ENCODE measurements at regions not wholly inside any gene's neighbourhood (a gene's known extent, or its start where the extent isn't known, plus 50 kb on each side); places are given as distances from the start of the nearest gene placed in this dataset.
A peak's percentile ranks its signal among the peaks of the same experiment; 100 is the strongest.

- Mint-ChIP-seq H3K9me3 (ENCODE audit: low read depth) (no peaks in the 10 kb centered on the region), H3K4me3 (ENCODE audit: unreplicated experiment) (no peak overlapping the region), H3K27me3 (ENCODE audit: low read depth) (no peaks in the 10 kb centered on the region), H3K27ac (ENCODE audit: unreplicated experiment) (peak overlapping the region; percentile 88), H3K4me1 (ENCODE audit: low read depth) (peaks cover 44% of the 10 kb centered on the region), H3K36me3 (ENCODE audit: low read depth) (no peaks in the 10 kb centered on the region)
- TF ChIP-seq, protein P1, sequence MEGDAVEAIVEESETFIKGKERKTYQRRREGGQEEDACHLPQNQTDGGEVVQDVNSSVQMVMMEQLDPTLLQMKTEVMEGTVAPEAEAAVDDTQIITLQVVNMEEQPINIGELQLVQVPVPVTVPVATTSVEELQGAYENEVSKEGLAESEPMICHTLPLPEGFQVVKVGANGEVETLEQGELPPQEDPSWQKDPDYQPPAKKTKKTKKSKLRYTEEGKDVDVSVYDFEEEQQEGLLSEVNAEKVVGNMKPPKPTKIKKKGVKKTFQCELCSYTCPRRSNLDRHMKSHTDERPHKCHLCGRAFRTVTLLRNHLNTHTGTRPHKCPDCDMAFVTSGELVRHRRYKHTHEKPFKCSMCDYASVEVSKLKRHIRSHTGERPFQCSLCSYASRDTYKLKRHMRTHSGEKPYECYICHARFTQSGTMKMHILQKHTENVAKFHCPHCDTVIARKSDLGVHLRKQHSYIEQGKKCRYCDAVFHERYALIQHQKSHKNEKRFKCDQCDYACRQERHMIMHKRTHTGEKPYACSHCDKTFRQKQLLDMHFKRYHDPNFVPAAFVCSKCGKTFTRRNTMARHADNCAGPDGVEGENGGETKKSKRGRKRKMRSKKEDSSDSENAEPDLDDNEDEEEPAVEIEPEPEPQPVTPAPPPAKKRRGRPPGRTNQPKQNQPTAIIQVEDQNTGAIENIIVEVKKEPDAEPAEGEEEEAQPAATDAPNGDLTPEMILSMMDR (IDR thresholded peaks at IDR 0.05) = no peak
- DNase-seq (ENCODE audit: low spot score) = no peak
Observed at GRCh38 chr10:94192974-94193373, 169.8 kb downstream of the NOC3L start.

DNA sequence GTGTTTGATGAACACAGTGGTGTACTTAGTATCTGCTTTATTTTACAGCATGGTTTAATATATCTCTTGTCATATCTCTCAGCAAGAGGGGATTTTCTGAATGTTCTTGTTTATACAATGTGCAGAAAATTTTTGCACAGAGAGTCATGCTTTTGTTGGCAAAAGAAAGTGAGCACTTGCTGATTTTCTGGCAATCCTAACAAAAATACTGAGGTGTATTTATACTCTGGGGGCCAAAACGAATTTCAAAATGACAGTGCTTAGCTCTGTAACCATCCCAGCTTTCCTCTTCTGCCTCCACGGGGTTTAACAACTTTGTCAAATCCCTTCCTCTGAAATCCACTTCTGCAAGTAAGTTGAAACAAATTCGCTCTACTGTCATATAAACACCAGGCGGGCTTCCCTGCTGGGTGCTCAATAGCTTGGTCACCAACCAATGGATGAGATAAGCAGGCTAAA is 169.2 kb downstream of the NOC3L start:
- no peak overlapping the region for H3K4me3 Mint-ChIP-seq (ENCODE audit: unreplicated experiment)
- H3K9me3 Mint-ChIP-seq (ENCODE audit: low read depth) = no peaks in the 10 kb centered on the region
- DNase-seq (ENCODE audit: low spot score) = no peak

DNA sequence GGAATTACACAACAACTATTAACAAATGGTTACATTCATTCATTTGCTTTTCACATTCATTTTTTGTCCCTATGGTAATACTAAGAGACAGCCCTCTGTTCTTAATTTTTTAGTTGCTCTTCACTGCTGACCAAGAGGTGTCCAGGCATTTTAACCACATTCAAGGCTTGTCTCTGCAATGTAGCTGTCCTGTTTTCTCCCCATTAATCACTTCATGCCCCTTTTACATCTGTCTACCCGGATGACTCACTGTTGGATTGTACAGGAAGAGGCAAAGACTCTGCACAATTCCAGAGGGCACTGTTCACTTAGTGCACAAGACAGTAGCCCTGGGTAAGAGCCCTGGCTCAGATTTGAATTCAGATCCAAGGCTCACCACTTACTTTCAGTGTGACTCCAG is 168.5 kb downstream of the NOC3L start:
- peak overlapping the region; percentile 88 for H3K27ac Mint-ChIP-seq (ENCODE audit: unreplicated experiment)
- peaks cover under 1% of the 10 kb centered on the region for H3K9me3 Mint-ChIP-seq (ENCODE audit: low read depth)
- no peaks in the 10 kb centered on the region for H3K36me3 Mint-ChIP-seq (ENCODE audit: low read depth)
- H3K27me3 Mint-ChIP-seq (ENCODE audit: low read depth) = no peaks in the 10 kb centered on the region
- no peak for DNase-seq (ENCODE audit: low spot score)
- peaks cover 46% of the 10 kb centered on the region for H3K4me1 Mint-ChIP-seq (ENCODE audit: low read depth)
- TF ChIP-seq, protein P1 (IDR thresholded peaks at IDR 0.05) = peak; percentile 61
- no peak overlapping the region for H3K4me3 Mint-ChIP-seq (ENCODE audit: unreplicated experiment)

More for the DNA sequence above, 169.2 kb downstream of the NOC3L start:
- Mint-ChIP-seq H3K4me1 (ENCODE audit: low read depth) (peaks cover 44% of the 10 kb centered on the region), H3K36me3 (ENCODE audit: low read depth) (no peaks in the 10 kb centered on the region), H3K27ac (ENCODE audit: unreplicated experiment) (peak overlapping the region; percentile 88), H3K27me3 (ENCODE audit: low read depth) (no peaks in the 10 kb centered on the region)
- TF ChIP-seq, protein P1 (IDR thresholded peaks at IDR 0.05) = no peak

DNA sequence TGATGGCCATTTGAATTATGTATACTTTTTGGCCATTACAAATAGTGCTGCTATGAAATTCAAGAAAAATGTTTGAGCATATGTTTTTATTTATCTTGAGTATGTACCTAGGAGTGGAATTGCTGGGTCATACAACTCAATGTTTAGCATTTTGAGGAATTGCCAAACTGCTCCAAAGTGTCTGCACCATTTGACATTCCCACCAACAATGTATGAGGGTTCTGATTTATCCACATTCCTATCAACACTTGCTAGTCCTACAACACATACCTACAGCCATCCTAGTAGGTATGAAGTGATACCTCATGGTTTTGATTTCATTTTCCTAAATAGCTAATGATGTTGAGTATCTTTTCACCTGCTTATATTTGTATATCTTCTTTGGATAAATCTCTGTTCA is 165.5 kb downstream of the NOC3L start:
- Mint-ChIP-seq H3K27me3 (ENCODE audit: low read depth) (no peaks in the 10 kb centered on the region), H3K27ac (ENCODE audit: unreplicated experiment) (no peak overlapping the region), H3K36me3 (ENCODE audit: low read depth) (peaks cover 5% of the 10 kb centered on the region), H3K4me3 (ENCODE audit: unreplicated experiment) (no peak overlapping the region), H3K4me1 (ENCODE audit: low read depth) (peaks cover 54% of the 10 kb centered on the region), H3K9me3 (ENCODE audit: low read depth) (peaks cover 4% of the 10 kb centered on the region)
- TF ChIP-seq, protein P1 (IDR thresholded peaks at IDR 0.05) = no peak
- DNase-seq (ENCODE audit: low spot score) = no peak

- no peak overlapping the region for H3K27ac Mint-ChIP-seq (ENCODE audit: unreplicated experiment)
- H3K9me3 Mint-ChIP-seq (ENCODE audit: low read depth) = peaks cover 4% of the 10 kb centered on the region
- H3K4me3 Mint-ChIP-seq (ENCODE audit: unreplicated experiment) = no peak overlapping the region
- peaks cover 45% of the 10 kb centered on the region for H3K4me1 Mint-ChIP-seq (ENCODE audit: low read depth)
- H3K36me3 Mint-ChIP-seq (ENCODE audit: low read depth) = peaks cover 5% of the 10 kb centered on the region
- DNase-seq (ENCODE audit: low spot score) = no peak
- TF ChIP-seq, protein P1 (IDR thresholded peaks at IDR 0.05) = no peak
- H3K27me3 Mint-ChIP-seq (ENCODE audit: low read depth) = no peaks in the 10 kb centered on the region
Observed at GRCh38 chr10:94198324-94198723, 164.4 kb downstream of the NOC3L start.
